ENCODE measurements at regions not wholly inside any gene's neighbourhood (a gene's known extent, or its start where the extent isn't known, plus 50 kb on each side); places are given as distances from the start of the nearest gene placed in this dataset.

DNA sequence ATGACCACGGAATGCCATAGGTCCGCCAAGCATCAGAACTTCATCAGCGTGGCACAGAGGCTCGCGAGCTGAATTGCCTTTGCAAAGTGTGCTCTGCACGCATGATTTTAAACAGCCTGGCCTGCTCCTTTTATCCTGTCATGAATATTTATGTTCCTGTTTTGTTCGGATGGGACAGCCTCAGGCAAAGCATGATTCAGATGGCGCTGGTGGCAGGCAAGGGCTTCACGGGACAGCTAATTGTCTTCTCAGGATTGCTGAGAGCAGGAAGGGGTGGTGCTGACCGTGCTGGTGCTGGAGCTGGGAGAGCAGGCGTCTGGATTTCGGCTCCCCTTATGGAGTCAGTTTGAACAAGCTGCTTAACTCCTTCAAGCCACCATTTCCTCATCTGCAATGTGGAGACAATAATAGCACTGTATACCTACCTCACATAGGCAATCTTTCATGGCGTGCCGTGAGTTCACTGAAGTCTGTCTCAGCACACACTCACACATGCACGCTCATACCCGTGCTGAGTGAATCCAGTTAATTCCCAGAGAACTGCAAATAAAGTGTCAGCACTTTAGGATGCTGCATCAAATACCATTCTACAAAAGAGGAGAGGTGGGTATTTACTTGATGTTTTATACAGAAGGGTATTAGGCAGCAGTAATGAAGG lies 79.7 kb upstream of the APCDD1 start:
- Mint-ChIP-seq H3K27me3 (no peaks in the 10 kb centered on the region), H3K36me3 (no peaks in the 10 kb centered on the region), H3K4me1 (ENCODE audit: unreplicated experiment) (peaks cover 52% of the 10 kb centered on the region), H3K27ac (peak overlapping the region; percentile 86), H3K4me3 (peak overlapping the region; percentile 64), H3K9me3 (no peaks in the 10 kb centered on the region)
- DNase-seq (ENCODE audit: extremely low spot score, unreplicated experiment) = no peak
- no peak for TF ChIP-seq CTCF (conservative IDR thresholded peaks at IDR 0.05)

DNA sequence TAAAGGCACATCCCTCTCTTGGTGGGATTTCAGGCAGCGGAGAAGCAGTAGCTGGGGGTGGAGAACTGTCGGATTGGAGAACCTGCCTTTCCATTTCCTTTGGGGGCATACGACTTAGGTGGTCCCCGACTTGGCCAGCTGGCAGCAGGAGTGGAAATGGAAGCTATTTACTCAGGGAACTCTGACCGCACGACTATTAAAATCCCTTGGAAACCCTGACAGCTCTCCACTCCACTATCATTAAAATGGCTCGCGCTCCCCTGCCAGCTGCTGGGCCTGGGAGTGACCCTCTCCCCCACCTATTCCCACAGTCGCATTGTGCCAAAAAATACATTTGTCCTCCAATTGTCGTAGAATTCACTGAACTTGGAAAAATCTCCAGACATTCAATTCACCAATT lies 77.7 kb upstream of the APCDD1 start:
- Mint-ChIP-seq H3K4me1 (ENCODE audit: unreplicated experiment) (peaks cover 47% of the 10 kb centered on the region), H3K4me3 (peak overlapping the region; percentile 33), H3K36me3 (no peaks in the 10 kb centered on the region), H3K27ac (no peak overlapping the region), H3K27me3 (no peaks in the 10 kb centered on the region), H3K9me3 (no peaks in the 10 kb centered on the region)
- no peak for DNase-seq (ENCODE audit: extremely low spot score, unreplicated experiment)
- TF ChIP-seq CTCF (conservative IDR thresholded peaks at IDR 0.05) = no peak

GRCh38 chr18:10377956-10378355 lies 76.5 kb upstream of the APCDD1 start:
- H3K9me3 Mint-ChIP-seq = no peaks in the 10 kb centered on the region
- H3K4me1 Mint-ChIP-seq (ENCODE audit: unreplicated experiment) = peaks cover 40% of the 10 kb centered on the region
- no peaks in the 10 kb centered on the region for H3K27me3 Mint-ChIP-seq
- no peak for DNase-seq (ENCODE audit: extremely low spot score, unreplicated experiment)
- TF ChIP-seq CTCF (conservative IDR thresholded peaks at IDR 0.05) = no peak
- H3K36me3 Mint-ChIP-seq = no peaks in the 10 kb centered on the region
- H3K4me3 Mint-ChIP-seq = no peak overlapping the region
- no peak overlapping the region for H3K27ac Mint-ChIP-seq

GRCh38 chr18:10378688-10379420 lies 75.6 kb upstream of the APCDD1 start:
- DNase-seq (ENCODE audit: extremely low spot score, unreplicated experiment) = no peak
- TF ChIP-seq CTCF (conservative IDR thresholded peaks at IDR 0.05) = no peak
- H3K9me3 Mint-ChIP-seq = no peaks in the 10 kb centered on the region
- H3K36me3 Mint-ChIP-seq = no peaks in the 10 kb centered on the region
- peaks cover 40% of the 10 kb centered on the region for H3K4me1 Mint-ChIP-seq (ENCODE audit: unreplicated experiment)
- no peaks in the 10 kb centered on the region for H3K27me3 Mint-ChIP-seq
- H3K27ac Mint-ChIP-seq = no peak overlapping the region
- H3K4me3 Mint-ChIP-seq = no peak overlapping the region

DNA sequence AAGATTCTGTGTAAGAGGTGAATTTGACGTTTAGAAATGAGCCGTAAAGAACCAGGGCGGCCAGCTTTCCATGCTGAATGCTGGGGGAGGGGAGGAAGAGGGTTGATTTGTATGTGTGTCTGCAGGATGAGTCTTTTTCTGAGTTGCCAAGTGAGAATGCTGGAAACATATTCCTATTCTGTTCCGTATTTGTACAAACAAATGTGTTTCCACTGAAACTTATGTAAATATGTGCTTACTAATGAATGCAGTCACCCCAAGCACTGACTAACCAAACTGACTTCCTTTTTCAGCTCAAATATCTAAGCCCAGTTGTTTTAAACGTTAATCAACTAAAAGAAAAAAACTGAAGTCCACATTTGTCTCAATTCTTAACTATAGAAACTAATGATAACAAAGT lies 74.9 kb upstream of the APCDD1 start:
- Mint-ChIP-seq H3K27ac (no peak overlapping the region), H3K9me3 (no peaks in the 10 kb centered on the region), H3K4me1 (ENCODE audit: unreplicated experiment) (peaks cover 35% of the 10 kb centered on the region), H3K4me3 (no peak overlapping the region), H3K36me3 (no peaks in the 10 kb centered on the region), H3K27me3 (no peaks in the 10 kb centered on the region)
- TF ChIP-seq CTCF (conservative IDR thresholded peaks at IDR 0.05) = no peak
- no peak for DNase-seq (ENCODE audit: extremely low spot score, unreplicated experiment)

All from type B pancreatic cell (in vitro differentiated cells).